Suppressor macrophage treated with lipopolysaccharide for 1 hour (primary cell): ENCODE measurements at regions not wholly inside any gene's neighbourhood (a gene's known extent, or its start where the extent isn't known, plus 50 kb on each side); places are given as distances from the start of the nearest gene placed in this dataset.
"Not testable (repeated sequence)": the region's sequence is repeated elsewhere in the genome, so short reads cannot be mapped to it uniquely, and the experiment has no call there.

Experiments used
- DNase-seq, 3 donors: peaks; one replicate each; pipeline ENCODE4 v3.0.0-alpha.2; 2020 to 2022

DNA sequence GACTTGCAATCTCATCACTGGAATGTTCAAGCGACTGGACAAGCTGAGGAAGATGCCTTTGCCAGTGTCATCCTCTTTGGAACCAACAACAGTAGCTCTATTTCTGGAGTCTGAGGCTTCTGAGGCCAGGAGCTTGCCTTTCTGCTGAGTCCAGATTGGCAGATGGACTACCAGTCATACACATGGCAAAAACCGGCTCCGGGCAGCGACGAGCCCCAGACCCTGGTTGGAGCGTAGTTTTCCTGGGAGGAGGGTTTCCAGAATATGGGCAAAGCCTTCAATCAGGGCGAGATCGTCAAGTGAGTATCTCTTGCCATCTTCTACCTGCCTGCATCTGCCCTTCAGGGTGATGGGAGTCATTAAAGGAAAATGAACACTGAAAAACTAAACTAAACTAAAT, 807.9 kb downstream of the C4orf33 start:
- no peak for DNase-seq

DNA sequence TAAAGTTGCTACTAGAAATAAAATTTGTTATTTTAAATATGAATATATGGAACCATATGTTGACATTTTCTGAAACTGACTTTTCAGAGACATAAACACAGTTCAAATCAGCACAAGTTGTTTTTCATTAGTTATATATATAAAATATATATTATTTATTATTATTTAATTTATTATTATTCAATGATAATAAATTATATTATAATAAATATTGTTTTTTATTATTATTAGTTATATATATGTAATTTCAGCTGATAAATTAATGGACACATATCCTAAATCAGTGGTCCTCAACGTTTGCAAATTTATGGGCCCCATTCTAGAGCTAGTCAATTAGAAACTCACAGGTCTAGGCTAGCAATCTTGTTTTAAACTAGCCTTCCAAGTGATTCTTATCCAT, 809.3 kb downstream of the C4orf33 start:
- DNase-seq = no peak

DNA sequence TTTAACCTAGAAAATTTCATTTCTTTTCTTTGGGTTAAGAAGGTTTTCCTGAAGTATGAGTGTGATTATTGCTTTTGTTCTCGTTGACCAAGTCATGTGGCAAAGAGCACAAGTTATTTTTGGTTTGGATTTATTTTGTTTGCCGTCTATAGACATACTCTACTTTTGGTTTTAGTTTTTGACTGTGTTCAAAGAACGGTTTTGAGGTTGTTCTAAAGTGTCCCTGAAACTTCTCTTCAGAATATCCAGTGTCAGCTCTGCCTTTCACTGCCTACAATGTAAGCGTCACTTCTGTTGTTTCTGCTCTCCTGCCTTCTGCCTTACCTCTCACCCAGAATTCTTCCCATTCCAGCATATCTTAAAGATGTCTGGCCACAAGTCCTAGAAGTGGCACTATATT, 812.2 kb downstream of the C4orf33 start:
- no peak for DNase-seq

DNA sequence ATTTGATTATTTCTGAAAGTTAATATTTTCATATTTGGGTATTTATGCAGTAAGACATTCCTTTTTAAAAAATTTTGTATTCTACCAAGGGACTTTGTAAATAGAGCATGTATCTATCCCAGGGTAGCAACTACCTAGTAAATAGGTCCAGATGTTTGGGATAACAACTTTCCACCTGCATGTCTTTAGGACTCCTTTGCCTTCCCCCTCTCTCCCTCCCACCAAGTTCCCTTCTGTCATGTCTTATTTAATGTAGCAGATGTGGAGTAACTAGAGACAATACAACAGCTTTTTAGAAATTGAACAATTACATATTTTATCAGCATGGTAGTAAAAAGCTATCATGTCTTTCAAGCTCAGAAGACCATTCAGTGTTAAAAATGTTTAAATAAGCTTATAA, 821.0 kb downstream of the C4orf33 start:
- DNase-seq = no peak

DNA sequence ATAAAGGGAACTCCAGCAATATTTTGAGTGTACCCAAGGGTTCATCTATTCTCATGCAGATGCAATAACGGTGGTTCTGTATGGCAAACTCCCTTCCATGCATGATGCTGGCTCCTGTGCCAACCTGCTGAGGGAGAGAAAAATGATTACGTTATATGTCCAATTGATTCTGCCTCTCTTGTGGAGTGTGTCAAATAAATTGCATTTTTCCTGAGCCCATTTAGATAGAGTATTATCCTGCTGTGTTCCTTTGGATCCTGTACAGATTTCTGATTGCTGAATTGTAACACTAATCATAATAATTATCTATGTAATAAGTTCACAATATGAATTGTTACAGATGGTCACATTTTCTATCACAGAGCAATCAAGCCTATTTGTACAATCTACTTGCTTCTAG, 821.7 kb downstream of the C4orf33 start:
- no peak for DNase-seq

DNA sequence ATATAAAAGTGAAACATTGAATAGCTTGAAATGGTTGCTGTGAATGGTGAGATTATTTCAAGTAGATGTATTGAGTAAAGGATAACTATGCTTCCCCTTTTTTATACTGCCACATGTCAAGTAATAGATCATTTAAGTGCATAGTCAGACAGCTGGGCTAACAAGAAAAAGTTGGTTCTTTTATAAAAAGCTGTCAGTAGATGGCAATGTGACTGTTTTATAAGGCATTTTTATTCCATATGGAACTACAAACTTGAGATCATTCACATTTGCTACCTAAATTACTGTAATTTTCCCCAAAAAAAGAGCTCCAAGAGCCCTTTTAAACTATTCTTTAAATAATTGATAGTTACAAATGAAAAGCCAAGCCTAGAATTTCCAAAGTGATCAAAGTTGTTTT, 831.0 kb downstream of the C4orf33 start:
- DNase-seq = no peak

DNA sequence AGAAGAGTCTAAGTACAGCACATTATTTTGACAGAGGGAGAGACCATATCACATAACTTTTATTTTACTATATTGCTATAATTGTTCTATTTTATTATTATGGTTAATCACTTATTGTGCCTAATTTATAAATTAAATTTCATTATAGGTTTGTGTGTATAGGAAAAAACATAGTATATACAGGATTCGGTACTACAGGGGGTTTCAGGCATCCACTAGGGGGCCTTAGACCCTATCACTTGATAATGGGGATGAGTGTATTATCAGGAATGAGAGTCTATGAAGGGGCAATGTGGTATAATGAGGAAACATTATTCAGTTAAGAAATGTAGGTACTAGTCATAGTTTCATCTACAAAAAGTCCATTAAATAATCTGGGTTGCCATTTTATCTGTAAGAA, 833.1 kb downstream of the C4orf33 start:
- DNase-seq = no peak

DNA sequence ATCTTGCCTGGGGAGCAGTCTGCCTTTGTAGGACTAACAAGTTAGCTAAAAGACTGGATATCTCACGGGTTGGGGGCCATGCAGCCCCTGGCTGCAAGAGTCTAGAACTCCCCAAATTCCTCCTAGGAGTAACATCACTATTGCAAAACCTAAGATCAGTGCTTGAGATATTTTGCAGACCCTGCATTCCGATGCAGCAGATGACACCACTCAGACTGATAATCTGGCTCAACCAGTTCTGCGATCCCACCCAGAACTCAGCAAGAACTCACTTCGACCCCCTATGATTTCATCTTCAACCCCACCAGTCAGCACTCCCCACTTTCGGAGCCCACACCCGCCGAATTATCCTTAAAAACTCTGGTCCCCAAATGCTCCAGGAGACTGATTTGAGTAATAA, 834.0 kb downstream of the C4orf33 start:
- no peak for DNase-seq

DNA sequence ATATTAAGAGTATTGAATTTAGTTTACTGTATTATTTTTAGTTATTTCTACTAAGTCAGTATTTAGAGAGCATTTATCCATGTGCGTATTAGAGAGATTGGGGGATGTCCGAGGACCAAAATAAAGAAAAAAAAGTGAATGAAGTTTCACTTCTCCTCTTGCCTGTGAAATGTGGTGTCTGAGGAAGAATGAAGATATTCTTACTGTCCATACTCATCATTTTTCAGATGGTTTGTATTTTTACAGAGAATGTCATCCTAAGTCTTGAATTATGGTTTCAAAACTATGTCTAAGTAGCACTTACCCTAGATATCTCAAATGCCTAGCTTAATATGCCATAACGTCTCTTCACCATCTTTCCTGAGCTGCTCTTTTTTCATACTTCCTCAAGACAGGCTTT, 854.3 kb downstream of the C4orf33 start:
- DNase-seq = no peak

DNA sequence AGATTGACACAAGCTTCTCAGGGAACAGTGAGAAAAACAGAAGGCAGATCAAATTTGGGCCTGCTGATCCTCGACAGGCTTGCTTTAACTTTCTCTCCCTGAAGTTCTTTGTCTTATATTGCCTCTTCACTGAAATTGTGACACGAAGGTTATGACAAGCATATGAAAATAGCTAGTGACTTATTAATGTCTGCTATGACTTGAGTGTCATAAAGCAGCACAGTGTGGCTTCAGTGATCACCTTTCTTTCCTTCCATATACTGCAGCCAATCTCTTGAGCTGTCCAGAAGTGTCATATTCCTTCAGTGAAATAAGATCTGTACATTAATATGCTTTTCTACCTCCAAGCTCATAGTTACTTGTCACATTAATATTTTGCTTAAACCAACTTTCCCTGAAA, 870.2 kb downstream of the C4orf33 start:
- no peak for DNase-seq

DNA sequence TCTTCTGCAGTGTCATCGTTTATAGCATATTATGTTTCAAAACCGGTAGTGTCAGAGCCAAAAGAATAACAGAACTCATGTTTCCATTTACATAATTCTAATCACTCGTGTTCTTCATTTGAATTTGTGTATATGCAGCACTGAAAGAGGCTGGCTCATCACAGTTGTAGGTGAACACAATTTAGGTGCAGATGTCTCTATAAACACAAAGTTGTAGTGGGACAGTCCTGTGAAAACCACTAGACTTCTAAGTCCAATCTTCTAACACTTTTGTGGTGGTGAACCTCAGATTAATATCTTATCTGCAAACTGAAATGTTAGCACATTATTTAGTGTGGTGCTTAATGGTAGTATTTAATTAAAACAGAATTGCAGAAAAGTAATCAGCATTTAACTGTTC, 872.4 kb downstream of the C4orf33 start:
- DNase-seq = no peak

DNA sequence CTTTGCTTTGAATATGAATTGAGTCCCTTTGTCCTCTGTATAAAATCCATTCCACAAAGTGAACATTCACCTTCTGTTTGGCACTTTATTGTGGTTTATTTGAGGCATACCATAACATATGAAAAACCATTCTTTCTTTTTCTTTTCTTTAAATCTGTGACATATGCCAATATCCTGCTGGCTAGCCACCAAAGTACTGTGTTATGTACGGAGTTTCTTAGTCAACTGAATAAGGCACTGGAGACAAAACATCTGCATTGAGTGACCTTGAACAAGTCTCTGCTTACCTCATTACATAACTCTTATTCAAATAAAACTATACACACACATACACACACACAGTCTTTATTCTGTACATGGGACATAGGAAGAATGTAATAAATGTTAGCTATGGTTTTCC, 872.8 kb downstream of the C4orf33 start:
- DNase-seq = no peak

DNA sequence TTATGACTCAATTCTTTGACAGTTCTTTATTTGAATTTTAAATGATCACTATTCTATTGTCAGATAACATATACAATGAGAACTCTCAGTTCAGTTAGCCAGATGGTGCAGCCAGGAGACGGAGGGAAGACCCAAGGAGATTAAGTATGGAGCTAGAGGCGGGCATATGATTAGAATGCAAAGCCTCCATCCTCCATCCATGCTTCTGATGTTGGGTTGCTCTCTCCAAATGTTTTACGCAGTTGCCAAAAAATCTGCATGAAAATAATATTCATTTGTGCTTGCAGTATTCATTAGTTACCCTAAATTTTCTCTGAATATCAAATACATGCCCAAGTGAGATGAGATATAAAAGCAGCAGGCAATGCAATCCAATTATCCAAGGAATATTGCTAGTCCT, 874.8 kb downstream of the C4orf33 start:
- DNase-seq = no peak

DNA sequence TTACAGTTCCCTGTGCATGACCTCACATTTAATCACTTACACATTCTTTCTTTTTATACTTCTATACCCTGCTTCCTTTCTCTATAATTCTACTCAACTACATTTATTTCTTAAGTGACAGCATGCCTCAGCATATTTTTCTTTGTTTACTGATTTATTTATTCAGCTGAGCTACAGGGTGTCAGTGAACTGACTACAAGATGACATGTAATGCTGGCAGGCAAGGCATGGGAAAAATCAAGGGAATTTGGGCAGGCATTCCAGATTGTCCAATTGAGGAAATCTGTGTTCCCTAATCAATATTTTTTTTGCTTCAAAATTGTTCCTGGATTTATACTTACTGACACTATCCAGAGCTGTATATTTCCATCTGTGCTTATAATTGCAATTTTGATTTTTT, 875.5 kb downstream of the C4orf33 start:
- DNase-seq = no peak

DNA sequence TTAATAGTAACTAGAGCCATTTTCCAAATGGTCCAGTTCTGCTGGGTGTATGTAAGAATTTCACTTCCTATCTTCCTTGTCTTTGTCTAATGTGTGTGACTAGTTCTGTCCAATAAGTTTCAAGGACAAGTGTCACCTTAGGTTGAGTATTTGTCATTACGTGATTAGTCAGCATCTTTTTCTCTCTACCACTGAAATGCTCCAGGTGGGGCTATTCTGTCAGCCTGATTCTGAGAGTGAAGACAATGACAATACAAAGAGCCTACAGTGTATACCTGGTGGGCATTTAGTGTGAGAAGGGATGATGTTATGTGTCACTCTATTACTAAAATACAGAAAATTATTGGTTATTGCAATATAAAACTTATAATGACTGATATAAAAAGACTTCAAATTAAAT, 876.3 kb downstream of the C4orf33 start:
- DNase-seq = no peak

DNA sequence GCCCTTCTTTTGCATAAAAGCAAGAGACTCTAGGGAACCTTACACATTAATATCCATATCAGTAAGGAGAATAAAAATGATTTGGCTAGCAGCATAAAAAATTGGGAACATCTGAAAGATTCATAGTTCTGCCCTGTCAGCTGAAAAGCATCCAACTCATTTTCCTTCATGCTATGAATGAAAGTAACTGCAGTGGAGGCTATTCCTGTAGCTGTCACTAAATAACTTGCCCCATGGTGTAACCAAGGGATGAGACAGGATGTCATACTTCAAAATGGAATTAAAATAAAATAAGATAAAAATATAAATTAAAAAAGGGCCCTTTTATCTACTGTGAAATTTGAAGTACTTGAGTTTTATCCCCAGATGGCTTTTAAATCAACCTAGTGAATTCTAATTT, 878.8 kb downstream of the C4orf33 start:
- no peak for DNase-seq

DNA sequence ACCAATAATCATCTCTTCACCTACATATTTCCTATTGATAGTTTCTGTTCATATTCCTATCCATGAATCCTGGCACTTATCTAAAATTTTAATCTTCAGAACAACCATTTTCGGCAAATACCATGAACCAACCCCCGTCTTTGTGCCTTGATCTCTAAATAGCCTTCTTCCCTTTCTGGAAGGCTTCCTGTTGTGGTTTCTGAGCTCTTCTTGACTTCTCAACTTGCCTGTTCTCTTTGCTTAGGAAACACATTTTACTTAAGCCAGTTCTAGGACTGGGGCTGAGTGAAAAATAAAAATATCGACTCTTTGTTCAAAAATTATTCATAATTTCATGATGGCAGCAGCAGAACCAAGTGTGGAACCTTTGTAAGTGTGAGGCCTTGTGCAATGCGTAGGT, 882.4 kb downstream of the C4orf33 start:
- no peak for DNase-seq

DNA sequence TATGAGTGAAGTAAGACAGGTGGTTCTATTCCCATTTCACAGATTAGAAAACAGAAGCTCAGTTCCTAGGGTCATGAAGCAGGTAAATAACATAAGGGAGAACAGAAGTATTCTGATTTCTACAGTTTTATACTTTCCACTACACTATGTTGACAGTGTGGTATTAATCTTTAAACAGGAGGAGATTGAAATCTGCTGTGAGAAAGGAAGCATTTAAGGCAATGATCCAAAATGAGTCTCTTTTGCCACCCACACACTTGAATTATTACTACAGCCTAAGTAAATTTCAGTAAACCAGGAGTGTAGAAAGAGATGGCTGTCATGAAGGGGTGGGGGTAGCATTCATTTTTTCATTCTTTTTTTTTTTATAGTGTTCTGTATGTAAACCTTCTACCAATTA, 893.0 kb downstream of the C4orf33 start:
- no peak for DNase-seq

DNA sequence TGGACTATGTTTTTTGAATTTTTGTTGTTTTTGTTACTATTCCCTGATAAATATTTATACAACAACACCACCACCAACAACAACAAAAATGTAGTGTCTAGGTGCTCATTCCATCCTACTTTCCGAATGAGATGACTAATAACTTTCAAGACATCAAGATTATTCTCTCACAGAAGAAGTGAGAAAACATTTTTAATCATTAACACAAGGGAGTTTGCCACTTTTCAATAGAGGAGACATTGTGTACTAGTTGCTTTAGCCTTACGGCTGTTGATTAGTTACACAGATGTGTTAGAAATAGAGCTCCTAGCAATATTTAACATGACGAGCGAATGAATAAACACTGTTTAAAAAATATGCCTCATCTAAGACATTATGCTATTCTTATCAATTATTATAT, 898.8 kb downstream of the C4orf33 start:
- no peak for DNase-seq

DNA sequence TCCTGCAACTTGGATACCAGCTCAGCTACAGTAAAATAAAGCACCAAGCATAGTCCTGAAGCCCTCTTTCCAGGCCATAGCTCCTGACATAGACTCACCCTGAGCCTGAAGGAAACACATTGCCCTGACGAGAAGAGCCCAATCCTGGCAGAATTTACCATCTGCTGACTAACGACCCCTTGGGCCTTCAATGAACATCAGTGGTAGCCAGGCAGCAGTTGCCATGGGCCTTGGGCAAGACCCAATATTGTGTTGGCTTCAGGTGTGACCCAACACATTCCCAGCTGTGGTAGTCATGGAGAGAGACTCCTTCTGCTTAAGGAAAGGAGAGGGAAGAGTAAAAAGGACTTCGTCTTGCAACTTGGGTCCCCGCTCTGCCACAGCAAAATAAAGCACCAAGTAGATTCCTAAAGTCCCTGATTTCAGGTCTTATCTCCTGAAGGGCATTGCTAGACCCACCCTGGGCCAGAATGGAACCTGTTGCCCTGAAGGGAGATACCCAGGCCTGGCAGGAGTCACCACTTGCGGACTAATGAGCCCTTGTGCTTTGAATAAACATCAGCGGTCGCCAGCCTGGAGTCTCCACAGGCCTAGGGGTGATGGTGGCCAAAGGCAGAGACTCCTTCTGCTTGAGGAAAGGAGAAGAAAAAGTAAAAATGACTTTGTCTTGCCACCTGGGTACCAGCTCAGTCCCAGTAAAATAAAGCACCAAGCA, 902.6 kb downstream of the C4orf33 start:
- no peak for DNase-seq

DNA sequence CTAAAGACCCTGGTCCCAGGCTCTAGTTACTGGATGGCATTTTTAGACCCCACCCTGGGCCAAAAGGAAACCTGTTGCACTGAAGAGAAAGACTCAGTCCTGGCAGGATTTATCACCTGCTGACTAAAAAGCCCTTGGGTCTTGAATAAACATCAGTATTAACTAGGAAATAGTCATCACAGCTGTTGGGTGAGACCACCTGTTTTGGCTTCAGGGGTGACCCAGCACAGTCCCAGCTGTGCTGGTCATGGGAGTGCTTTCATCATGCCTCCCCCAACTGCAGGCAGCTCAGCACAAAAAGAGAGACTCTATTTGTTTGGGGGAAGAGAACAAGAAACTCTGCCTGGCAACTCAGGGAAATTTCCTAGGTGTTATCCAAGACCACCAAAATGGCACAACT, 903.2 kb downstream of the C4orf33 start:
- no peak for DNase-seq

DNA sequence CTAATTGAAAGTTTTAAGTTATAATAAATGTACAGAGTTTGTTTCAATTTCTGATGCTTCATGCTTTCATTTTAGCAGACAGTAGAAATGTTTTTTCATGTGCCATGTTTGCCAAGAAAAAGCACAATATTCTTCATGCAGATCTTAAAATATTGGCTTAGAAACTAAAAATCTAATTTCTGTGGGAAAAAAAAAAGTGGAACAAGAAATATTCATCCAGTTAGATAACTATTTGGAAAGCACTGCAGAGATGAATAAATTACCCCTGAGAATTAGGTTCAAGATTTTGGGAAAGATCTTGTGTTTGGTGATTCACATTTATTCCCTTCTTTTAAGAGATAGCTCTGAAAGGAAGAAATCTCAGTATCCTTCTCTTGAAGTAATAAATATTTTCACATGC, 912.5 kb downstream of the C4orf33 start:
- DNase-seq = no peak

DNA sequence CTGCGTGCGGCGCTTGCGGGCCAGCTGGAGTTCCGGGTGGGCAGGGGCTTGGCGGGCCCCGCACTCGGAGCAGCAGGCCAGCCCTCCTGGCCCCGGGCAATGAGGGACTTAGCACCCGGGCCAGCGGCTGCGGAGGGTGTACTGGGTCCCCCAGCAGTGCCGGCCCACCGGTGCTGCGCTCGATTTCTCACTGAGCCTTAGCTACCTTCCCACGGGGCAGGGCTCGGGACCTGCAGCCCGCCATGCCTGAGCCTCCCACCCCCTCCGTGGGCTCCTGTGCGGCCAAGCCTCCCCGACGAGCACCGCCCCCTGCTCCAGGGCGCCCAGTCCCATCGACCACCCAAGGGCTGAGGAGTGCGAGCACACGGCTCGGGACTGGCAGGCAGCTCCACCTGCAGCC, 916.9 kb downstream of the C4orf33 start:
- DNase-seq = not testable (repeated sequence)

DNA sequence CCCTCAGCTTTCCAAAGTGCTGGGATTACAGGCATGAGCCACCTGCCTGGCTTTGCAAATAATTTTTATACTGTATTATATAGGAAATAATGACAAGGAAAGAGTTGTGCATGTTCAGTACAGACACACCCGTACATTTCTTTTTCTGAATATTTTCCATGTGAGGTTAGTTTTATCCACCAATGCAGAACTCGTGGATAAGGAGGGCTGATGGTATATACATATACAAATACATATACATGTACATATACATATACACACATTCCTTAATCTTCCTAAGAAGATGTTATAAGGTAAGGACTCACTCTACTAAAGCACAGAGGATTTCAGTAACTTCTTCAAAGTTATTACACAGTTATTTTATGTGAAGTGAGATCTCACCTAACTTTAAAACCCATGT, 925.8 kb downstream of the C4orf33 start:
- DNase-seq = no peak

DNA sequence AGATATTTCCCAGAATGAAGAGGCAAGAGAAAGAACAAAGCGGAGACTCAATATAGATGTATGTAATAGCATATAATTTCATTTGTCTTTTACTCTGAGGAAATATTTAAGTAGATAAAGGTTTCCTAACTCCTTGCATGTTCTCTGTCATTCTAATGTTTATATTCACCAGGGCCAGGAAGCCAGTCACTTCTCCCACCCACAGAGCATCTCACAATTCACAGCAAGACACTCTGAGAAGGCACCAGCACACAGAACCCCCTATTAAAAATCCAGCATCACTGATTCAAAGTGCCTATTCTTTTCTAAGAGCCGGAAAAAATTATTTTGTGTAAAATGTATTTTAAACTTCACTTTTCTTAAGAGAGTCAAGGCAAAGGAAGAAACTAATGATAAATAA, 927.1 kb downstream of the C4orf33 start:
- DNase-seq = no peak

DNA sequence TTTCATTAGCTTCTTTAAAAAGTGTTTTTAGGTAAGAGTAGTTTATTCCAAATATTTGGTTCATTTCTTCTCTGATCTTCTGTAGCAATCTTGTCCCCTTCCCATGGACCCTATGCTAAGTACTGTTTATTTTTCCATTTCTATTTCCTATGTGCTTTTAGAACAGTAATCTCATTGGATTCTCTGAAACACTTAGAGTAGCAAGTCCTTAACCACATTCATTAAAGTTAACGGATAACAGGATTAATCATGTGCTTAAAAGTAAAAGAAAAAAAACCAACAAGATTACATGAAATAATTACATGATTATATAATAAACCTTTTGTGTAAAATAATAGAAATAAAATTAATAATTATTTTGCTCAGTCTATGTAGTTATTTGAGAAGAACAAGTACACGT, 929.7 kb downstream of the C4orf33 start:
- DNase-seq = no peak
